ENCODE measurements at regions not wholly inside any gene's neighbourhood (a gene's known extent, or its start where the extent isn't known, plus 50 kb on each side); places are given as distances from the start of the nearest gene placed in this dataset.

GRCh38 chr5:156006026-156006647 is 320.8 kb upstream of the SGCD start:
- no peak overlapping the region for H3K4me3 ChIP-seq (replicated peaks in 1 of 3; ENCODE audit: insufficient read depth in 1 of 3, low read depth in 1 of 3, low read length in 3 of 3)
- DNase-seq (ENCODE audit: low read depth, low spot score) (no peak), FAIRE-seq (no peak)
- dilution Hi-C loops (cut with MboI; ENCODE audit: extremely low pct_ligation_motif_present, low sequenced_read_pairs): no loop called here
- CTCF ChIA-PET: no interaction called here
- no peaks in the 10 kb centered on the region for H3K27me3 ChIP-seq (ENCODE audit: control insufficient read depth in 2 of 2, insufficient read depth in 2 of 2, low read length in 2 of 2)
- no peak overlapping the region for H3K27ac ChIP-seq (ENCODE audit: insufficient read depth, low read depth, low read length)
- no peaks in the 10 kb centered on the region for H3K4me1 ChIP-seq (ENCODE audit: control insufficient read depth, extremely low read depth, insufficient read depth, low read length)
- no peak overlapping the region for H3K9ac ChIP-seq (replicated peaks; ENCODE audit: extremely low read depth, insufficient read depth, low read length)
- no peak overlapping the region for H3K4me2 ChIP-seq (ENCODE audit: insufficient read depth, low read length)
- intact Hi-C loops (cut with micrococcal nuclease): no loop called here
- POLR2A ChIA-PET: no interaction called here
- no peaks in the 10 kb centered on the region for H4K20me1 ChIP-seq (replicated peaks; ENCODE audit: control insufficient read depth, extremely low read depth, insufficient read depth, low read length)
- no peaks in the 10 kb centered on the region for H3K9me1 ChIP-seq (replicated peaks; ENCODE audit: control insufficient read depth, extremely low read depth, insufficient read depth, low read length)
- no peaks in the 10 kb centered on the region for H3K36me3 ChIP-seq (ENCODE audit: control insufficient read depth in 2 of 2, extremely low read depth in 1 of 2, insufficient read depth in 2 of 2, low read length in 2 of 2)
- no TSS peak for BruUV-seq (replicated peaks)
- H3K79me2 ChIP-seq (ENCODE audit: control insufficient read depth, insufficient read depth, low read length): no peaks in the 10 kb centered on the region
- TF ChIP-seq POLR2AphosphoS5 (IDR thresholded peaks at IDR 0.05; ENCODE audit: insufficient read depth, low read depth, low read length): no peak
- no peak for TF ChIP-seq GATA2 (IDR thresholded peaks at IDR 0.05; ENCODE audit: insufficient read depth, insufficient read length, low read depth, low read length)
- TF ChIP-seq JUN (IDR thresholded peaks at IDR 0.05; ENCODE audit: borderline replicate concordance, insufficient read depth, insufficient read length, low read depth): no peak
- TF ChIP-seq MYC (IDR thresholded peaks at IDR 0.05; ENCODE audit: low read depth, low read length): no peak
- no peak for TF ChIP-seq EZH2 (IDR thresholded peaks at IDR 0.05; ENCODE audit: borderline replicate concordance, low read depth, low read length, severe bottlenecking)
- no peak for TF ChIP-seq POLR2A (IDR thresholded peaks at IDR 0.05; ENCODE audit: low read depth, low read length)
- TF ChIP-seq CTCF (IDR thresholded peaks at IDR 0.05; ENCODE audit: extremely low read depth in 1 of 2, insufficient read depth in 1 of 2, low read depth in 1 of 2, low read length in 2 of 2): no peak
- no peak for TF ChIP-seq MAX (IDR thresholded peaks at IDR 0.05; ENCODE audit: insufficient read depth, insufficient read length)
- TF ChIP-seq FOS (IDR thresholded peaks at IDR 0.05; ENCODE audit: borderline replicate concordance, insufficient read depth, low read length): no peak
- H2AFZ ChIP-seq (ENCODE audit: low read depth, low read length): no peak overlapping the region
- no peaks in the 10 kb centered on the region for H3K9me3 ChIP-seq (replicated peaks; ENCODE audit: control insufficient read depth, insufficient read depth, low read length)

Data from endothelial cell of umbilical vein (primary cell).